ENCODE measurements at regions not wholly inside any gene's neighbourhood (a gene's known extent, or its start where the extent isn't known, plus 50 kb on each side); places are given as distances from the start of the nearest gene placed in this dataset.

DNA sequence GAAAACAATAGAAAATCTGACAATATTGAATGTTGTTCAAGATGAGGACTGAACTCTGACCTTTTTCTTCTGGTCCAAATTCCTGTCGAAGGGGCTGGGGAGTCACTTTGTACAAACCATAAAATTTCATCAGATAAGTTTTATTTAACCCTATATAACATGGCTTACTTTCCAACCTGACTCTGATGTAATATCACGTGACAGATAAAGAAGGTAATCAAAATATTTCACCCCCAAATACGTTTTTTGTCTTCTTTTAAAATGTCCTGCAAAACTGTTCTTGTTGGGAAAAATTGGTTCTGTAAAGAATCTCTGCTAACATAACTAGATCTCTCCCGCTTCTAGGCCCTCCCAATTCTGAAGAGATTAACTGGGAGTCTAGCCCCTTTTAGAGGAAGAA lies 90.9 kb upstream of the MDFIC start:
- DNase-seq, result no peak
- Histone ChIP-seq H3K79me2 (ENCODE audit: low read depth) (no peaks in the 10 kb centered on the region), H3K27ac (no peak overlapping the region), H3K9me2 (ENCODE audit: insufficient read depth) (no peaks in the 10 kb centered on the region), H3K4me2 (no peak overlapping the region), H2AFZ (no peak overlapping the region), H3F3A (ENCODE audit: insufficient read depth, low read depth) (no peaks in the 10 kb centered on the region), H4K20me1 (ENCODE audit: insufficient read depth) (no peaks in the 10 kb centered on the region), H3K4me3 (no peak overlapping the region), H3K4me1 (replicated peaks; ENCODE audit: insufficient read depth) (no peaks in the 10 kb centered on the region), H3K27me3 (ENCODE audit: insufficient read depth, low read depth) (no peaks in the 10 kb centered on the region), H3K36me3 (ENCODE audit: low read depth) (no peaks in the 10 kb centered on the region), H3K9me3 (ENCODE audit: insufficient read depth, low read depth) (0 out of 2 replicates have a peak, but pooled peaks cover 3% of the 10 kb centered on the region)
- CTCF ChIA-PET, result no interaction called here
- no TSS peak for BruUV-seq (replicated peaks)
- POLR2A ChIA-PET (ENCODE audit: unreplicated experiment), result no interaction called here
- TF ChIP-seq, protein P1, sequence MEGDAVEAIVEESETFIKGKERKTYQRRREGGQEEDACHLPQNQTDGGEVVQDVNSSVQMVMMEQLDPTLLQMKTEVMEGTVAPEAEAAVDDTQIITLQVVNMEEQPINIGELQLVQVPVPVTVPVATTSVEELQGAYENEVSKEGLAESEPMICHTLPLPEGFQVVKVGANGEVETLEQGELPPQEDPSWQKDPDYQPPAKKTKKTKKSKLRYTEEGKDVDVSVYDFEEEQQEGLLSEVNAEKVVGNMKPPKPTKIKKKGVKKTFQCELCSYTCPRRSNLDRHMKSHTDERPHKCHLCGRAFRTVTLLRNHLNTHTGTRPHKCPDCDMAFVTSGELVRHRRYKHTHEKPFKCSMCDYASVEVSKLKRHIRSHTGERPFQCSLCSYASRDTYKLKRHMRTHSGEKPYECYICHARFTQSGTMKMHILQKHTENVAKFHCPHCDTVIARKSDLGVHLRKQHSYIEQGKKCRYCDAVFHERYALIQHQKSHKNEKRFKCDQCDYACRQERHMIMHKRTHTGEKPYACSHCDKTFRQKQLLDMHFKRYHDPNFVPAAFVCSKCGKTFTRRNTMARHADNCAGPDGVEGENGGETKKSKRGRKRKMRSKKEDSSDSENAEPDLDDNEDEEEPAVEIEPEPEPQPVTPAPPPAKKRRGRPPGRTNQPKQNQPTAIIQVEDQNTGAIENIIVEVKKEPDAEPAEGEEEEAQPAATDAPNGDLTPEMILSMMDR (conservative IDR thresholded peaks at IDR 0.05), result no peak
- TF ChIP-seq EZH2 (IDR thresholded peaks at IDR 0.05; ENCODE audit: low read depth), result no peak
- intact Hi-C loops (cut with micrococcal nuclease; ENCODE audit: unreplicated experiment), result no loop called here

DNA sequence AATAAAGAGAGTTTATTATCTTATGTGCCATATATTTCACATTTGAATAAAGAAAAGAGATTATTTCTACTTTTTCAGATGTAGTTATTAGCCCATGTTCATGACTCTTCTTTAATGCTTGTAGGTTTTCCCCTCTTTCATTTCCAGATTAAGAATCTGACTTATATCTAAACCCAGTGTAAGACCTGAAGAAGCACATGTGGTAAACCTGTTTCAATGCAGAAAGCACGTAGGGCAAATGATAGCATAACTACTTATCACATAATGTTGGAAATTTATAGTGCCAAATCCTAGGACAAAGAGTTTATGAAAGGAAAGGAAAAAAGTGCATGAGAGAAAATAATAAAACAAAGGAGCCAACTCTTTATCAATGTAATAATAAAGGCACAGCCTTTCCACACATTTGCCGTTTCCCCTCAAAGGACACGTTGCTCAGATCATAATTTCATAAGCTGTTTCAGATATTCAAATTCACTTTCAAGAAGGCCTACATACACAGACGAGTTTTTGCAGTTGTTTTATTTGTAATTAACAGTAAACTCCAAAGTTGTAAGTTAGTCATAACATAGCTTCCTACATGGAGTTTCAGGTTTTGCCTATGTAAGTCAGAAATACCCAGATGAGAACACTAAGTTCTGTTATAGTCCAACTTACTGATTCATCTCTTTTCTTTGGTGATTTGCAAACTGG lies 88.8 kb upstream of the MDFIC start:
- Histone ChIP-seq H3K27ac (no peak overlapping the region), H3K9me3 (ENCODE audit: insufficient read depth, low read depth) (no peaks in the 10 kb centered on the region), H3F3A (ENCODE audit: insufficient read depth, low read depth) (no peaks in the 10 kb centered on the region), H3K4me3 (no peak overlapping the region), H3K79me2 (ENCODE audit: low read depth) (no peaks in the 10 kb centered on the region), H3K36me3 (ENCODE audit: low read depth) (no peaks in the 10 kb centered on the region), H4K20me1 (ENCODE audit: insufficient read depth) (no peaks in the 10 kb centered on the region), H3K27me3 (ENCODE audit: insufficient read depth, low read depth) (no peaks in the 10 kb centered on the region), H3K4me2 (no peak overlapping the region), H2AFZ (0 out of 2 replicates have a peak overlapping the region, but pooled peaks have one; percentile 49), H3K4me1 (replicated peaks; ENCODE audit: insufficient read depth) (no peaks in the 10 kb centered on the region), H3K9me2 (ENCODE audit: insufficient read depth) (no peaks in the 10 kb centered on the region)
- BruUV-seq (replicated peaks), result no TSS peak
- DNase-seq, result no peak
- CTCF ChIA-PET, result no interaction called here
- POLR2A ChIA-PET (ENCODE audit: unreplicated experiment), result no interaction called here
- no peak for TF ChIP-seq EZH2 (IDR thresholded peaks at IDR 0.05; ENCODE audit: low read depth)
- TF ChIP-seq, protein P1 (conservative IDR thresholded peaks at IDR 0.05), result no peak
- intact Hi-C loops (cut with micrococcal nuclease; ENCODE audit: unreplicated experiment), result no loop called here

DNA sequence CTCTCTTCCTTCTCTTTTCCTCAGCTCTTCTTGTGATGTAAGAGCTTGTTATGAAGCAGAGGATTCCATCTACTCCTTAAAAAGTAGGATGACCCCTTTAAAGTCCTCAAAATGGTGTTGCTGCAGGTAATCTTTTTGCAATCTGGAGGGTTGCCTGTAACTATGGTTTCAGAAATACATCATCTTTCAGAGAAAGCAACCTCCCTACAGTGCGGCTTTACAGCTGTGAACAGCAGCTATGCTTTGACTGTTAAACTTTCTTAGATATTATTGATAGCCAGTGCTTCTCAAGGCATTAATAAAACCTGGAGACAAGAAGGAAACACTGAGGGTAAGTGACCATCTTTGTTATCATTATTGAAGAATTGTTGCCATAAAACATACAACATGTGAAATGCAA lies 86.6 kb upstream of the MDFIC start:
- CTCF ChIA-PET, result no interaction called here
- Histone ChIP-seq H2AFZ (no peak overlapping the region), H3K9me2 (ENCODE audit: insufficient read depth) (no peaks in the 10 kb centered on the region), H3K79me2 (ENCODE audit: low read depth) (no peaks in the 10 kb centered on the region), H3K4me2 (no peak overlapping the region), H3F3A (ENCODE audit: insufficient read depth, low read depth) (no peaks in the 10 kb centered on the region), H3K27me3 (ENCODE audit: insufficient read depth, low read depth) (no peaks in the 10 kb centered on the region), H3K36me3 (ENCODE audit: low read depth) (no peaks in the 10 kb centered on the region), H3K9me3 (ENCODE audit: insufficient read depth, low read depth) (no peaks in the 10 kb centered on the region), H3K4me1 (replicated peaks; ENCODE audit: insufficient read depth) (no peaks in the 10 kb centered on the region), H4K20me1 (ENCODE audit: insufficient read depth) (no peaks in the 10 kb centered on the region), H3K27ac (no peak overlapping the region), H3K4me3 (no peak overlapping the region)
- intact Hi-C loops (cut with micrococcal nuclease; ENCODE audit: unreplicated experiment), result no loop called here
- TF ChIP-seq, protein P1 (conservative IDR thresholded peaks at IDR 0.05), result no peak
- TF ChIP-seq EZH2 (IDR thresholded peaks at IDR 0.05; ENCODE audit: low read depth), result no peak
- DNase-seq, result no peak
- POLR2A ChIA-PET (ENCODE audit: unreplicated experiment), result no interaction called here
- no TSS peak for BruUV-seq (replicated peaks)

Data from PC-9 (cell line).